Panc1 (cell line): ENCODE measurements at regions not wholly inside any gene's neighbourhood (a gene's known extent, or its start where the extent isn't known, plus 50 kb on each side); places are given as distances from the start of the nearest gene placed in this dataset.

Experiments
- CTCF ChIP-seq: fragments of 450-650 bp; IDR thresholded peaks from 2 replicates; pipeline ENCODE4 v1.5.1; 2017; ENCODE audit warnings: mild to moderate bottlenecking
- POLR2AphosphoS5 ChIP-seq: IDR thresholded peaks from 2 replicates; pipeline ENCODE4 v1.6.1; 2012; ENCODE audit warnings: mild to moderate bottlenecking, low read depth, low read length, moderate library complexity
- REST ChIP-seq, 2 experiments: IDR thresholded peaks; 2 replicates each; pipeline ENCODE4 v1.6.1; 2011 to 2012; ENCODE audit warnings: low read depth in 2 of 2, control low read depth in 1 of 2, low read length in 1 of 2, mild to moderate bottlenecking in 1 of 2, moderate library complexity in 1 of 2; ENCODE audit not compliant: insufficient read depth in 1 of 2
- TCF7L2 ChIP-seq: IDR thresholded peaks from 2 replicates; pipeline ENCODE4 v1.6.1; 2011; ENCODE audit warnings: mild to moderate bottlenecking, low read depth, low read length, inconsistent platforms

- TF ChIP-seq CTCF (no peak), POLR2AphosphoS5 (no peak), REST (IDR thresholded peaks at IDR 0.05; ENCODE audit: insufficient read depth in 1 of 2, low read depth in 2 of 2, low read length in 1 of 2) (no peak), TCF7L2 (no peak)
Observed at GRCh38 chr20:17061715-17062114, 165.1 kb upstream of the PCSK2 start.
